T-helper 1 cell (primary cell): ENCODE measurements at regions not wholly inside any gene's neighbourhood (a gene's known extent, or its start where the extent isn't known, plus 50 kb on each side); places are given as distances from the start of the nearest gene placed in this dataset.
A peak's percentile ranks its signal among the peaks of the same experiment; 100 is the strongest.

Experiments used
- DNase-seq, 5 donors: peaks; one replicate each; pipeline ENCODE4 v3.0.0-alpha.2; 2012 to 2020

DNA sequence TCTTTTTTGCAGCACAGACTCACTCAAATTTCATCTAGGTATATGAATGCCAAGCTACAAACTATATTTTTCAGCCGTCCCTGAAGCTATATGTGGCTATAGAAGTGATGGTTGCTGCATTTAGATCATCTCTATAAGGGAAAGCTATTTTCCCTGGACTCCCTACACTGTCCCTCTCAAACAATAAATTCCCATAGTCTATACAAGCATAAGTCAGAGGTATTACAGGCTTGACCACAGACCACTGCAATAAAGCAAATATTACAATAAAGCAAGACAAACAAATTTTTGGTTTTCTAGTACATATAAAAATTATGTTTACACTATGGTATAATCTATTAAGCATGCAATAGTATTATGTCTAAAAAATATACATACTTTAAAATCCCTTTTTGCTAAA lies 1015.5 kb upstream of the LRRN3 start:
- DNase-seq: no peak

DNA sequence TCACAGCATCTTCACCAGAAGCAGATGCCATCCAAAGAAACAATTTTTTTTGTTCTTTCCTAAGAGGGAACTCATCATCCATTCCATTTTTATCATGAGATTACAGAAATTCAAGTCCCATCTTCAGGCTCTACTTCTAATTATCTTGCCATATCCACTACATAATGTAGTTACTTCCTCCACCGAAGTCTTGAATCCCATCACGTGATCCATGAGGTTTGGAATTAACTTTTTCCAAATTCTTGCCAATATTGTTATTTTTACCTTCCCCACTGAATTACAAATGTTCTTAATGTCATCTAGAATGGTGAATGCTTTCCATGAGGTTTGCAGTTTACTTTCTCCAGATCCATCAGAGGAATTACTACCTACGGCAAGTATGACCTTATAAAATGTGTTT lies 1014.7 kb upstream of the LRRN3 start:
- no peak for DNase-seq

DNA sequence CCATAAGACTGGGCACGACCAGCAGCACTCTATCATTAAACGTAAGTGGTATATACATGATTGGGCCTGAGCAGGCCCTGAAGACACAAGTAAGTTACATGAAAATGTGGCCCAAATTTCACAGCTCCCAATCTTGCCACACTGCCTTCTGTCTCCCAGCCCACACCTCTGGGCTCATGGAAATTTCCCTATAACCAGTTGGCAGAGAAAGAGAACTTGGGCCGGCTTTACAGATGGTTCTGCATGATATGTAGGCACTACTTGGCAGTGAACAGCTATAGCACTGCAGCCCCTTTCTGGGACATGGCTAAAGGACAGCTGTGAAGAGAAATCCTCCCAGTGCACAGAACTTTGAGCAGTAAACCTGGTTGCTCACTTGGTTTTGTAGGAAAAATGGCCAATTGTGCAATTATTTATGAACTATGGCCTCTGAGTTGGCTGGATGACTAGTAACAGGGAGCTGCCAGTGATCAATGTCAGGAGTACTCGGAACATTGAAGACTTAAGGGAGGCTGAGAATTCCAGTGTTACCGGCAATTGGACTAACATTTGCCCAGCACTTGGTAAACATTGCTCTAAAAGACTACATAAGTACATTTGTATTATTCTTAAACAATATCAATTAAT lies 1006.6 kb upstream of the LRRN3 start:
- DNase-seq: no peak

DNA sequence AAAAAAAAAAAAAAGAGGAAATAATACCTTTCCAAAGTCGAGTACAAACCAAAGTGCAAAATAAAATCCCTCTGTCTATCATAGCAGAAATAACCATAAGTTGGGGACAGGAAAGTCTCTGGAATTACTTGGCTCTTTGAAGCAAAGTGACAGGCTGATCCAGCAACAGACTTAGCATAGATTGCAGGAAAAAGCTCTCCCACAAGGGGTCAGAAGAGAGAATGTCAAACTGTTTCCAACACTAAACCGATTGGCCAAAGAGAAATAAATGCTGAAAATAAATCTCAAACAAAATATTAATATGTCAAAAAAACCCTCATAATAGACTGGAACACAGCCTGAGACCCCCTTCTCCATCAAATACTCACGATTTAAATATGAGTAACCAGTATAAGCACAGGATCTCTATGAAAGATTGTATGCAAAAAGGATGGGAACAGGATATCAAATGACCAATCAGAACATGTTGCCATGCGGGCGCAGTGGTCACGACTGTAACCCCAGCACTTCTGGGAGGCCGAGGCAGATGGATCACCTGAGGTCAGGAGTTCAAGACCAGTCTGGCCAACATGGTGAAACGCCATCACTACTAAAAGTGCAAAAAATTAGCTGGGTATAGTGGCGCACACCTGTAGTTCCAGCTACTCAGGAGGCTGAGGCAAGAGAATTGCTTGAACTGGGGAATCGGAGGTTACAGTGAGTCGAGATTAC lies 1000.7 kb upstream of the LRRN3 start:
- peak in 1 of 5 donors; percentile 3 for DNase-seq

DNA sequence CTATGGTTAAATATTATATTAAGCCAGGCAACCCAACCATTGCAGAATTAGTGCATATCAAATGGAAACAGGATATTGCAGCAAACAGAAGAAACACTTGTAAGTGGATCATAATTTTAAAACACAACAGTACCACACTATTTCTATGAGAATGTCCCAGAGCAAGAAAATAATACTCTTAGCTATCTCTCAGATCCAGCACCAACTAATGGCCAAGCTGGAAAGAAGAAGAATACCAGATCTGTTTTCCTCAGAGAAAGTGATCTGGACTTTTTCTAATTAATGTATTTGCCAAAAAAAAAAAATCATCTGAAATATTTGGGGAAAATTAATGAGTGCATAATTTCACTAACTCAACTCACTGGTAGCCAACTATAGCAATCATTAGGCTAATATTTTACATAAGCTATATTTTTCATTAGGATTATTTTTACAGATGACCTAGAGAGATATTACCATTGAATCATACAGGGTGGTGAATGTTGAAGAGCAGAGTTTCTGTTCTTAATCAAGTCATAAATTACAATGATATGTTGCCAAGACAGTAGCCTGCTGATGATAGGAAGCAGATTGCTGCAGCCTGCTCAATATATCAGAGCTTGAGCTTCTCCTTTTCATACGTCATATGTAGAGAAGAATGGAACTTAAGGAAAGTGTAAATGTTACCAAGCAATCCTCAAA lies 995.4 kb upstream of the LRRN3 start:
- no peak for DNase-seq

DNA sequence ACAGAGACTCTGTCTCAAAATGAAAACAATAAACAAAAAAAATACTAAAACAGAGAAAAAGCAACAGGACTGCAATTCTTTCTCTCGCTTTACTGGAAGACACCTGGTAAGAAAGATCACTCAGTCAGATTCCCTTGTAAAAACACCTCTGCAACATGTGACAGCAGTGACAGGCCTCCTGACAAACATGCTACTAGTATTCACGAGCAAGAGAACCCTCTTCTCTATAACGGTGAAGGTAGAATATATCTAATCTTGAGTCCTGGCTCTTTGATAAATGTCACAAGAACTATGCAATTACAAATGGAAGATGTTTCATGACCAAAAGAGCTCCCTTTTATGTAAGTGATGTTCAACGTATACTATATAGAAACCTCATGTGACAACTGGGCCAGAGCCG lies 986.7 kb upstream of the LRRN3 start:
- no peak for DNase-seq

DNA sequence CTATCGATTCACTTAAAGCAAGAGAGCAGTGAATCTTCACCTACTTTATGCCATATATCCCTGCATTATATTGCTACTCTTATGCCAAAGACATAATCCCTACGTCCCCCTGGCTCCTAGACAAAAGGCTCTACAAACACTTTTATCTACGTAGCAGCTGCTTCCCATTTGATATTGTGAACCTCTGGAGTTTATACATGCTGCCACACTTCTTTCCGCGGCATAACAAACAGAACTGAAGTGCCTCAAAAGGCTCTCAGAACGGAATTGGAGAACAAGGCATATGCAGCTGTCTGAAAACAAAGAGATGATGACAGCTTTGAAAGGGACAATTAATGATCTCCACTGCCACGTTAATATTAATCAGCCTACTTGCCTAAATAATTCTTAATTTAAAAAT lies 985.6 kb upstream of the LRRN3 start:
- no peak for DNase-seq

DNA sequence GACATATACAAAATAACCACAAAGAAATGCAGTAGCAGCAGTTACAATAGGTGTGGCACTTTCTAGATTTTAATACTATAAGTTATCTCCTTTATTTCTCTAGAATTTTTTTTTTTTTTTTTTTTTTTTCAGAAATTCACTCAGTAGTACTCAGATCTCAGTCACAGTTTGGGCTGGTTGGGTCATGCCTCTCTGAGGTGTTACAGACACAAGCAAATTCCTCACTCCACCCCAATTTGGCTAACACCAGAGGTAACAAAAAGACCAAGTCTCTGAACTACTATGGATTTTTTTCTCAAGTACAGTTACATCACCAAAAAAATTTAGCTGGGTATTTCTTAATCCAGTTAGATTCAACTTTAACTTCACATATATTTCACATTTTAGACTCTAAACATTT lies 985.1 kb upstream of the LRRN3 start:
- DNase-seq: no peak

DNA sequence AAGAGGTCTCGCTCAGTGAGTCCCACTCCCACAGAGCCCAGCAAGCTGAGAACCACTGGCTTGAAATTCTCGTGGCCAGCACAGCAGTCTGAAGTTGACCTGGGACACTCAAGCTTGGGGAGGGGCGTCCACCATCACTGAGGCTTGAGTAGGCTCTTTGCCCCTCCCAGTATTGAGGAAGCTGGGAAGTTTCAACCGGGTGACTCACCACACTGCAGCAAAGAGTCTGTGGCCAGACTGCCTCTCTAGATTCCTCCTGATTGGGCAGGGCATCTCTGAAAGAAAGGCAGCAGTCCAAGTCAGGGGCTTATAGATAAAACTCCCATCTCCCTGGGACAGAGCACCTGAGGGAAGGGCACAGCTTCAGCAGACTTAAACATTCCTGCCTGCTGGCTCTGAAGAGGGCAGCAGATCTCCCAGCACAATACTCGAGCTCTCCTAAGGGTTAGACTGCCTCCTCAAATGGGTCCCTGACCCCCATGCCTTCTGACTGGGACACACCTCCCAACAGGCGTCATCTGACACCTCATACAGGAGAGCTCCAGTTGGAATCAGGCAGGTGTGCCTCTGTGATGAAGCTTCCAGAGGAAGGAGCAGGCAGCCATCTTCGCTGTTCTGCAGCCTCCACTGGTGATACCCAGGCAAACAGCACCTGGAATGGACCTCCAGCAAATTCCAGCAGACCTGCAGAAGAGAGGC lies 970.9 kb upstream of the LRRN3 start:
- DNase-seq: no peak

DNA sequence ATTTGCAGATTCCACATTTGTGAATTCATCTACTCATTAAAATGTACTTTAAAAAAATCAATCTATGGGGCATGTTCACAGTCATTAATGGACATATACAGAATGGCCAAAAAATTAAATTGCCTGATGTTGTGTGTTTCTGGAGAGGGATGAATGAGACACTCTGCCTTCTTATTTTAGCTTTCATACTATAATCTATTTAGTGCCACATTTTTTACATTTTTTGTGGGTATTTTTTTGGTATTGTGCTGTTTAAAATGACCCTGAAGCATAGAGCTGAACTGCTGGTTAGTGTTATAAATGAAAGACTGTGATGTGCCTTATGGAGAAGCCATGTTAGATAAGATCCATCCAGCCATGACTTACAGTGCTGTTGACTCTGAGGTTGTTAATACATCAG lies 961.8 kb upstream of the LRRN3 start:
- DNase-seq: no peak

DNA sequence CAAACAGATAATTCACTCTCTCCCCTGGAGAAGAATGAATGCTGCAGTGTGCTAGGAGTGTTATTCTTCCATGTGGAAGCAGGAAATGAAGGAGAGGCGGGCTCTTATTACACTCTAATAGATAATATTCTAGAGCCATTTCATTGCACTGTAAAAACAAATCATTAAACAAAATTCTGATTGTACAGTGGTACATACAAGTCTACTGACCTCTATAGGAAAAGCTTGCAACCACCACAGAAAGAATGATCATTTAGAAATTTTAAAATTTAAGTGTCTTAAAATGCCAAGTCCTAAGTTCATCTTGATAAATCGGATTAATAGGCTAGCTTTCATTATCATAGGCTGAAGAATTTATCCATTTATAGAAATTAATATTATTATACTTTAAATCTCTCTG lies 960.3 kb upstream of the LRRN3 start:
- DNase-seq: no peak

DNA sequence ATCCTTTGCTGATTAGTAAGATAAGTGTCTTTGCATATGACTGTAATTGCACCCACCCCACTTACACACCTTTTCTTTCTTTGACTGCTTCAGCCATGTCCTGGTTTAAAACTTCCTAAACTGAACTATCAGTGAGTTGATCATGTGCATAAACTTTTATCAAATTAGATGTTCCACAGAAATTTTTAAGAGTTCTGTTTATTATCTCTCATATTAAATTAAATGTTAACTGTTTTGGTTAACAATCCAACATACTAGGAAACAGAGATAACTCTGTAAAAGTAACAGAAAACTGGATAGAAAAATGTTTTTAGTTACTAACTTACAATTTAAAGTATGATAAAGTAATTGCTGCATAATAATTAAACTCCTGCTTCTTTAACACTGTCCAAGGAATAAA lies 959.6 kb upstream of the LRRN3 start:
- DNase-seq: no peak

DNA sequence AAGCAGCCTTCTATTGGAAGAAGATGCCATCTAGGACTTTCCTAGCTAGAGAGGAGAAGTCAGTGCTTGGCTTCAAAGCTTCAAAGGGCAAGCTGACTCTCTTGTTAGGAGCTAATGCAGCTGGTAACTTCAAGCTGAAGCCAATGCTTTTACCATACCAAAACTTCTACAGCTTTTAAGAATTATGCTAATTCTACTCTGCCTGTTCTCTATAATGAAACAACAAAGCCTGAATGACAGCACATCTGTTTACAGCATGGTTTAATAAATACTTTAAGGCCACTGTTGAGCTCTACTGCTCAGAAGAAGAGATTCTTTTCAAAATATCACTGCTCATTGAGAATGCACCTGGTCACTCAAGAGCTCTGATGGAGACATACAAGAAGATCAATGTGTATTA lies 951.9 kb upstream of the LRRN3 start:
- no peak for DNase-seq

DNA sequence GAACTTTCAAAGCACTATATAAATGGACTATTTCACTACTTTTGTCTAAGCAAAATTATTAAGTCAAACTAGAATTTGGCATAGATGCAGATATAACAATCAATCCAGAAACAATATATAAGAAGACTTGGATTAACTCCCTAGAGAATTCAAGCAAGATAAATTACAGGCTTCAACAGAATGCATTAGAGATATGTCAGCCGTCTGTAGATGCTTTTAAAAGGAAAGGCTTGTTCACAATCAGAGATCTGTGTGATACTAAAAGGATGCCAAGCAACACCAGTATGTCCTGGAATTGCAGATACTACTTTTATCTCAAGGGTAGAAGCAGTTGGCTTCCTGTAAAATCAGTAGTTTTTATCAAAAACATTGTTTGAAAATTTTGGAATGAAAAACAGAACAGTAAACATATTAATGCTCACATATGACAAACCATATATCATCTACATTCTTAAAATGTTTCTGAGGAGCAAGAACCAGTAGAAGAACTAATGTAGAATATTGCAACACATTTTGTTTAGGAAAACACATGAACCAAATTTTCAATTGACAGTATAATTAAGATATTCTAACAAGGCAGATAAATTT lies 947.9 kb upstream of the LRRN3 start:
- no peak for DNase-seq

DNA sequence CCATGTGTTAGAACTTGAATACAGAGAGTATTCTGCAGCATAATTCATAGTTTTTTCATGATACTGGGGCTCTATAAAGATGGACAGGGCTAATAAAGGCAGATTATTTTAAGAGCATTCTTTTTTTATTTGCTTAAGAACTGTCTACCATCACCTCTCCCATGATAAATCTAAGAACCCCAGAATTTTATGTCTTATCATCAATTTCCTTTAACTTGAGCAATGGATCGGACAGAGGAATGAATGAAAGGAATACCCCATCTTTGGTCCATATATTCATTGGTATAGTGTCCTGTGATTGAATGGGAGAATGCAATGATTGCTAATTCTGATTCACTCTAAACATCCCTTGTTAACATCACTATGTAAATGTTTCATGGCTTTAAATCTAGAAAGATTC lies 946.3 kb upstream of the LRRN3 start:
- no peak for DNase-seq

DNA sequence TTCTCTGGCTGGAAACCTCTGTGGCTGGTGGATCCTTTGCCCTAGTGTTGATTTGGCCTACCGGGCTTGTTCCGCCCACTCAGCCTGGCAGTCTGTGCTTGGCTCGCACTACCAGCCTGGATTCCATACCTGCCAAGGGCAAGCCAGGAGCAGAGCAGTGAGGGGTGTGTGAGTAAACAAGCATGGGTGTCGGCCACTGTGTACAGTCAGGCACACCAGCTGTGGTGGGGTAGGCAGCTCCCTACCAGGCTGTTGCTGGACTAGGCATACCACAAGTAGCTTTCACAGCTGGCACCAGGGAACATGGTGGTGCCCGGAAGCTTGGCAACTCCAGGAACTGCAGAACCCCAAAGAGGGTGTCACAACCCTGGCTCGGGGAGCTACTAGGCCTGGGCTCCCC lies 942.9 kb upstream of the LRRN3 start:
- no peak for DNase-seq

DNA sequence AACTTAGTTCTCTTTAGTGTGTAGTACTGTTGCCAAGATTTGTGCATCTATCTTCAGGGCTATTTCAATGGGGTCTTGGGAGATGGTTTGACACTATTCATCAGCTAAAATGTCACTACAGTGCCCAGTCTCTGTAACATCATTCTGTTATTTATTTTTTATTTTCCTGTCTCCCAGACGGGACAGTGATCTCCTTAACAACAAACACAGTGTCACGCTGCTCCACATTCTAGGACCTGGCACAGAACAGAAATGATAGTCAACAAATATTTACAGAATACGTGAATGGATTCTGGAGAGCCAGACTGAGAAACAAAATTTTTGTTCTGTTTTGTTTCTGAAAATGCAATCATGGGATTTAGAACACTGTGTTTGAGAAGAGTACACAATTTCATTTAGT lies 937.7 kb upstream of the LRRN3 start:
- DNase-seq: no peak

DNA sequence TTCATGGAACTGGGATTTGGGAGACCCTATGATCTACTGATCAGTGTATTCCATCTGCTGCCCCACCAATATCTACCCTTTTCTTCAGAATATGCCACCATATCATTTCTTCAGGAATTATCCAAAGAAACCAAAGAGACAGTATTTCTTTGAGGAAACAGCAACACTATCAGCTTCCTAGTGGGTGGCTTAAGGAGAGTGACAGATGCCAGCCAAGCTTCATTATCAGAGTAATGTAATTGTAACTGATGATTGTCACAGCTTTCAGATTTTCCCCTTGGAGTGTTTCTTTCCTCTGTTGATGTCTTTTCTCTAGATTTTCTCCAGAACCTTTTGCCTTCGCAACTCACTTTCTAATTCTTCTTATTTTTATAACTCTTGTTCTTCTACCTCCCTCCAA lies 934.4 kb upstream of the LRRN3 start:
- no peak for DNase-seq

DNA sequence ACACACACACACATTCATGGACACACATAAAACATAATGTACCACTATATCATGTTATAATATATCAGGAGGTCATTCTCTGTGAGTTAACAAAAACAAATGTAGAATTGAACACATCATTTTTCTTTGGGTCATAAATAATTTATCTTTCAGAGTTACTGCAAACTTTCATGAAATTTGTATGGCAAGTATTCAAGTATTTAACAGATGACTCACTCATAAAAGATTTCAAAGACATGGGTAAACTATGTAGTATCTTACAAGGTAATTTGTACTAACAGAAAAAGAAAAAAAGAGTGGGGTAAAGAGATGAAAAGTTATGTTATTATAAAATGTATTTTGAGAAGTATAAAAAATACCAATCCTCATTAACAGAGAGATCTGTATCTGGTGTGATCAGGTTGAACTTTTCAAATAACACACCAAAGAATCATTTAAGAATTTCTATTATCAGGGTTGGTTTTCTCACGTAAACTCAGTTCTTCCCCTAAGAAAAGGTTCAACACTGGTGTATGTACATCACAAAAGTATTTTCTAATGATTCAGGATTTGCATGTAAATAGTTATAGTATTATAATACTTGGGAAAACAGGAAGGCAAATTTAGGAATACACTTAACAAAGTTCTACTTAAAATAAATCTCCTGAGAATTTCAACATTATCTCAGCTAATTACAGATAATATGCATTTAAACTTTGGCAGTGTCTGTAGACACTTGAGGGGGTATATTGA lies 933.1 kb upstream of the LRRN3 start:
- no peak for DNase-seq

DNA sequence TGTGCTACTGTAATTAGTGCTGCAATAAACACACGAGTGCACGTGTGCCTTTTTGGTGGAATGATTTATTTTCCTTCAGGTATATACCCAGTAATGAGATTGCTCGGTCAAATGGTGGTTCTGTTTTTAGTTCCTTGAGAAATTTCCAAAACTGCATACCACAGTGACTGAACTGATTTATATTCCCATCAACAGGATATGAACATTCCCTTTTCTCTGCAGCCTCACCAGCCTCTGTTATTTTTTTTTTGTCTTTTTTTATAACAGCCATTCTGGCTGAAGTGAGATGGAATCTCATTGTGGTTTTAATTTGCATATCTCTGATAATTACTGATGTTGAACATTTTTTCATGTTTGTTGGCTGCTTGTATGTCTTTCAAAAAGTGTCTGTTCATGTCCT lies 922.9 kb upstream of the LRRN3 start:
- no peak for DNase-seq

DNA sequence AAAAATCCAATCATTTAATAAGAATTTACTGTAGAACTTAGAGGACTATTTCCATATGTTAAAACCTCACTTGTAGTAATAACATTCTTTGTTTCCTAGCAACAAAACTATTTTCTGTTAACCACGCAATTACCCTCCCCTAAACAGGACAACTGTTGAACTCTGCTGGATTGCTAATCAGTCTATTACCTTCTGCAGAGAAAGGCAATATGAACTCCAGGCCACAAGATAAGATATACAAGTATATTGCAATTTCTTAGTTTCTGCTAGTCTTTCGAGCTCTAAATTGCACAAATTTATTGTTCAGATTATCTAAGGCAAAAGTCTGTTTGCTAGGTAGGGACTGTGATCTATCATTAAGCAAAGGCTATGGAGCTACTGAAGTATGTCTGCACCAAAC lies 920.1 kb upstream of the LRRN3 start:
- DNase-seq: no peak

DNA sequence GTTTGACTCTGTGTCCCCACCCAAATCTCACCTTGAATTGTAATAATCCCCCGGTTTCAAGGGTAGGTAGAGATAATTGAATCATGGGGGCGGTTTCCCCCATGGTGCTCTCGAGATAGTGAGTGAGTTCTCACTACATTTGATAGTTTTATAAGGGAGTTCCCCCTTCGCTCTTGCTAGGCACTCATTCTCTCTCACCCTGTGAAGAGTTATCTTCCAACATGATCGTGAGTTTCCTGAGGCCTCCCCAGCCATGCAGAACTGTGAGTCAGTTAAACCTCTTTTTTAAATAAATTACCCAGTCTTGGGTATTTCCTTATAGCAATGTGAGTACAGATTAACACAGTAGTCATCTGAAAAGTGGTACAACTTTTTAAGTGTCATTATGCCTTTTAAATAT lies 913.5 kb upstream of the LRRN3 start:
- DNase-seq: no peak

DNA sequence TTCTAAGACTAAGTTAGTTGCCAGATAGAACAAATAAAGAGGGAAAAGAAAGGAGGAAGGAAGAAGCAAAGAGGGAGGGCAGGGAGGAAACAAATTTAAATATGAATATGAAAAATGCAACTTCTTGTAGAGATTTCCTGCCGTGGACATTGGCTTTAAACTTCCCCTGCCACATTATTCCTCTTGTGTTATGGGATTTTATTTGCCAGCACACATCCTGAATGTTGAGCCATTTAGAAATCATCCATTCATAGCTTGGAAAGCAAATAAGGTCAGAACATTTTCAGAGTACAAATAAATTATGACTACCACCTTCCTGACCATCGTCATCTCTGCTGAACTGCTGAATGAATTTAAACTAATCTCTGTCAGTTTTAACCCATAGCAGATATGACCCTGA lies 911.9 kb upstream of the LRRN3 start:
- DNase-seq: no peak
